Right kidney (tissue), 1 donor: ENCODE measurements at regions not wholly inside any gene's neighbourhood (a gene's known extent, or its start where the extent isn't known, plus 50 kb on each side); places are given as distances from the start of the nearest gene placed in this dataset.

Source experiments
- DNase-seq: peaks from one replicate; pipeline ENCODE4 v3.0.0-alpha.2; 2016

- no peak for DNase-seq
Measured at GRCh38 chr14:96638041-96638855, 136.1 kb downstream of the PAPOLA start.

- DNase-seq, result no peak
Measured at GRCh38 chr14:96639550-96639949, 137.4 kb downstream of the PAPOLA start.

DNA sequence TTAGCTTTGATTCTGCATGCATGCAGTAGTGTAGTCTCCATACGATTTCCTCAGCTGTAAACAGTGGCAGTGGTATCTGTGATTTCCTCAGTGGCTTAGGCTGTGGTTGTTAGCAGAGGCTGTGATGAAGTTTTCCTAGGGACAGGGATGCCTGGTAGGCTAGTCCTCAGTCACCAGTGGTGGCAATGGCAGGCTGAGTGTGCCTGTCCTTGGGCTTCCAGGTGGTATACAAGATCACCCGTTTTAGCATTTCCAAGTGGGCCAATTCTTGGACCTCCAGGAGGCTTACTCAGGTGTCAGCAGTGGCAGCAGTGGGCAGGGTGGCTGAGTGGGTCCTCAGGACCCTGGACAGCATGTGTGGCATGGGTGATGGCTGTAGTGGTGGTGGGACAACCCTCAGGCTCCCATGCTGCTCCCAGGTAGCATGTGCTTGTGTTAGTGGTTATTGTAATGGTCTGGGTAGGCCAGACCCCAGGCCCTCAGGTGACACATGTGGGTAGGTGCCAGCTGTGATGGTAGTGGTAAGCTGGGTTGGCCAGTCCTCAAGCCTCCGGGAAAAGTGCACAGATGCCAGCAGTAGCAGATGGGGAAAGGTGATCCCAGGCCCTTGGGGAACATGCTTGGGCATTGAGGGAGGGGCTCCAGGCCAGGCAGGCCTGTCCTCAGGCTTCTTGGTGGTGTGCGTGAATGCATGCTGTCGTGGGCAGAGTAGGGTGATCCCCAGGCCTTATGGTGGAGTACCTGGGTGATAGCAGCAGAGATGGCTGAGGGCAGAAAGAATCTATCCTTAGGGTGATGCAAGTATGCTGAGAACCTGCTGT lies 146.5 kb downstream of the PAPOLA start:
- no peak for DNase-seq

DNA sequence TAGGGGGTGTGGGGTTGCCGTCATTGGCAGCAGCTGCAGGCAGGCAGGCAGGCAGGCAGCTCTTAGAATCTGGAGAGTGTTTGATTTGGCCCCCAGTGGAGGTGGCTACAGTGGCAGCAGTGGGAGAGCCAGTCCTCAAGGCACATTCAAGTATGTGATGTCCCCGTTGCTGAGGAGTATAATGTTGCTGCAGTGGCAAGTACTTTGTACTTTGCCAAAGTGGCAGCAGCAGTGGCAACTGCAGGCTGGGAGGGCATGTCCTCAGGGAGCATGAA lies 147.1 kb downstream of the PAPOLA start:
- DNase-seq, result no peak

- no peak for DNase-seq
Measured at GRCh38 chr14:96653597-96653996, 143.6 kb upstream of the VRK1 start.

DNA sequence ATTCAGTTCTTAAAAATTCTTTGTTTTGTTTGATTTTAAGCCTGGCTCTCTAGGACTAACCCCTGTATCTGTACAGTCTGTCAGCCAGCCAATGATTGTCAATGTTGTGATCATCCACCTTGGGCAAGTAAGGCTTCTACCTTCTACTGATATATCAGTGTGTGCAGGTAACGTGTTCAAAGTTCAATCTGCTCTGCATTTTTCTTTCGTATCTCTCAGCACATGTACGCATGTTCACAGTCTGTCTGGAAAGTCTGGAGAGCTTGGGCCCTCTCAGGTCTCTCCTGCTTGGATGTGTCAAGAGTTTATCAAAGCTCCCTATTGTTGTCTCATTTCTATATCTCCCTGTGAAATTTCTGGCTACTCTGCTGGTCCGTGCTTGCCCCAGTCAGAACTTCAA lies 138.6 kb upstream of the VRK1 start:
- no peak for DNase-seq

GRCh38 chr14:96660123-96660522 lies 137.1 kb upstream of the VRK1 start:
- no peak for DNase-seq

GRCh38 chr14:96660667-96661066 lies 136.5 kb upstream of the VRK1 start:
- DNase-seq, result no peak

- DNase-seq, result no peak
Measured at GRCh38 chr14:96661244-96661969, 135.8 kb upstream of the VRK1 start.

- DNase-seq, result no peak
Measured at GRCh38 chr14:96662116-96662970, 134.8 kb upstream of the VRK1 start.

GRCh38 chr14:96663076-96663475 lies 134.1 kb upstream of the VRK1 start:
- DNase-seq, result no peak

GRCh38 chr14:96663491-96664067 lies 133.6 kb upstream of the VRK1 start:
- DNase-seq, result no peak

- no peak for DNase-seq
Measured at GRCh38 chr14:96666088-96666487, 131.1 kb upstream of the VRK1 start.

GRCh38 chr14:96670391-96670790 lies 126.8 kb upstream of the VRK1 start:
- DNase-seq, result no peak

- no peak for DNase-seq
Measured at GRCh38 chr14:96671218-96671617, 126.0 kb upstream of the VRK1 start.

DNA sequence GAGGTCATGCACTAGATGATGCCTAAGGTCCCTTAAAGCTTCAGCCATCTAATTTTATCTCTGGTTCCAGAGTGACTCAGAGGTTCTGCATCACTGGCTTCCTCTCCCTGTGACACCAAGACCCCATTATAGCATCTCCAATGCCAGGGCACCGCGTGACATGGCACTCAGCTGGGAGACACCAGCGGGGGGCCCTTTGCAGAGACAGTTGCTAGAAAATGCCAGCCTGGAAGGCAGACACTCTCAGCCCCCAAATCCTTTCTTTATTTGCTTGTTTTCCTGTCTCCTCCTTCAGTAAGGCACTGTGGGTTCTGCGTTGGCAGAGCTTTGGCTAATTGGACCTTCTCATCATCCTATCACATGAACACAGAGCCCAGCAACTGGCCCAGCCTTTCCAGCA lies 123.5 kb upstream of the VRK1 start:
- DNase-seq, result no peak

DNA sequence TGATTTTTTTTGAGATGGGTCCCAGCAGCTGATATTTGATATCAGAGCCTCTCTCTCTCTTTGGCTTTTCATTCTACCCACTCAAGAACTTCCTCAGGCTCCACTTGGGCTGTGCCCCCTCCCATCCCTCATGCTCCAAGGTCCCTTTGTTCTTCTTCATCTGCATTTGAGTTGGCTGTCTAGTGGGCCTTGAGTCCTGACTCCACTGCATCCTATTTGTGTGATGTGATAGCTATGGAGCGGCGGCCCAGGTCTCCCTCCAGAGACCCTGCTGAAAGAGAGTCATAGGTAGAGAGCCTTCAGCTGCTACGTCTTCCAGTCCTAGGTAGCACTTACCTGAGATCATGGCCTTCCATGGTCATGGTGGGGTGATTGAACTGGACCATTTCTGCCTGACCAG lies 123.1 kb upstream of the VRK1 start:
- no peak for DNase-seq

DNA sequence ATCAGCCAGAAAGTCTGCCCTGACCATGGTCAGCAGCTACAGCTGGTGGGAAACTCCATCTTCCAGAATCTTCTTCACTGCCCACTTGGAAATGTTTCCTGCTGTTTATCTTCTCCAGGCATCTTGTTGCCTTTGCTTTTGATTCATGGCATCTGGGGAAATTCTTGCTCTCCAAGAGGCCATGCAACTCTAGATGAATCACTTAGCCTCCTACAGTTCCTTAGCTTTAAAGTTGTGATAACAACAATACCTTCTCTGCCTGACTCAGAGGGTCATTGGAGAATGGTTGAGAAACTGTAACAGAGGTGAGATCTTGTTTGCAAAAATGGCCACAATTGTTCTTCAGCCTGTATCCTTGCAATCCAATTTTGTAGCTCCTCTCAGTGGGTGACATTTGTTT lies 121.0 kb upstream of the VRK1 start:
- no peak for DNase-seq

GRCh38 chr14:96681829-96682228 lies 115.4 kb upstream of the VRK1 start:
- DNase-seq, result no peak

DNA sequence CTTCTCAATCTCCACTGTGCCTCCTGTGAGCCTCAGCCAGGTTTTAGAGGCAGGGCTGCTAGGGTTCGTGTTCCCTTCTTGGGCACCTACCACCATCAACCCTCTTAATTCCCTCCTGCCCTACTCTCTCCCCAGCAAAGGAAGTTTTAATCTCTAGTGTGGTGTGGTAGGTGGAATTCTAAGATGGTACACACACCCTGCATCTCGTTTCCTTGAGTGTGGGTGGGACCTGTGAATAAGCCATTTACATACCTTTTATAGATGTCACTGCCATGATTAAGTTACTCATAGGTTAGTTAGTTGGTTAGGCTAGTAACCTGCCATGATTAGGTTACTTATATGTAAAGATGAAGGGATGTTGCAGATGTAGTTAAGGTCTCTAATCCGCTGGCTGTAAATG lies 114.8 kb upstream of the VRK1 start:
- DNase-seq, result no peak

DNA sequence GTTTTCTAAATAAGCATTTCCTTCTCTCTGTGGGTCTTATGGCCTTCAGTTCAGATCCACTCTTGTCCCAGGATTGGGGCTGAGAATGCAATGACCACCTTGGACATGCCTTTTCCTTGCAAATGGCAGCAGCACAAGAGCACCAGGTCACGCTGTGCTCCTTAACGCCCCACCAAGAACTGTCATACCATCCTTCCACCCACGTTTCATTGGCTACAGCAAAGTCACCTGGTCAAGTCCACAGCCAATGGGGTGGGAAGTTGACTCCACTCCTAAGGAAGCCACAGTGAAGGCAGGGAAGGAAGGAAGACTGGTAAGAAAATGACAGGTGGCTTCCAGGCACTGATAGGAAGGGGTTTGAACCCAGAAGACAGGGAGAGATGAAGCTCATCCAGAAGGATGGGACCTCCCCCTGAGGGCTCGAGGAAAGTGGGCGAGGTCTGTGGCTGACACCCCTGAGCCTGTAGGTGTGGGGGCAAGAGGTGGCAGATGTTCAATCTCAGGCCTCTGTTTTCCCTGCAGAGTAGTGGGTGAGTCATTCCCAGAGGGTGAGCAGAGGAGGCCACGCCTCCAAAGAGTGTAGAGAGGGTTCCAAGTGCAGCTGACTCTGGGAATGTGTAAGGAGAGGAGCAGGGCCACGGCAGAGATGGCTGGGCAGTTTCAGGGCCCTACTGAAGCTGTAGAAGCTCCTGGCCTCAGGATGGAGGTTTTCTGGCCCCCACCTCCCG lies 113.5 kb upstream of the VRK1 start:
- DNase-seq, result no peak
